ENCODE measurements at regions not wholly inside any gene's neighbourhood (a gene's known extent, or its start where the extent isn't known, plus 50 kb on each side); places are given as distances from the start of the nearest gene placed in this dataset.

DNA sequence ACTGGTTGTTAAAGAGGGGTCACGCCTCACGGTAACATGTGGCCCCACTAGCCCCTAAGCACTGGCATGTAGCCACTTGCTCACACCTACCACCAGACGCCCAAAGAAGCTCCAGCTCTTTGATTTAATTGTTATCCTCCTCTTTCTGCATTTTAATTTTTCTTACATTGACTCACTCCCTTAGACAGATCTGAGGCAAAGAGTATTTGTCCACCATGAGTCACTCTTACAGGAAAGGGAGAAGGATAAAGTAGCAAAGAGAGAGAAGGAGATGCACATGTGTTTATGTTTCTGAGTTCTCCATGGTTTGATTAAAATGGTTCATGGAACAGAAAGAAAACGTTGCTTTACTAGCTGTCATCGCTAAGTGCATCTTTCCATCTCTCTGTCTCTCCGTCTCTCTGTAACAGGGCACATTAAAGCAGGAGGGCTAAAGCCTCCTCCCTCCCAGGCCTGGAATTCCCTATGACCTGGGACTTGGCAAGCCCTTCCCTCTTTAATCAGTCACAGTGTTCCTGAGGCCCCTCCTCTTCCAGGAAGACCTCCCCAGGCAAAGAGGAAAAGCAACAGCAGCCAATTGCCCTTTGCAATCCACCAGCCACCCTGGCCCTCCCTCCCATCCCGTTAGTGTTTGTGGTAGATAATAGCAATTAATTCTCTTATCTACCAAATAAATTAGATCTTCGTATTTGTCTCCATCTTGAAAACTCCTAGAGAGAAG lies 112.8 kb upstream of the TSHZ2 start:
- in situ Hi-C loops (cut with MboI; ENCODE audit: low sequenced_read_pairs) = no loop called here
- ChIA-PET POLR2A (ENCODE audit: unreplicated experiment) (no interaction called here), CTCF (no interaction called here)
- Histone ChIP-seq H4K20me1 (ENCODE audit: insufficient read depth, low read length) (no peaks in the 10 kb centered on the region), H3K56ac (ENCODE audit: extremely low read depth, insufficient read depth, low read length) (no peak overlapping the region), H3K4ac (ENCODE audit: low read depth, low read length) (no peak overlapping the region), H3K9ac (ENCODE audit: low read depth, low read length) (no peak overlapping the region), H3K79me1 (ENCODE audit: low read depth in 1 of 2, low read length in 2 of 2) (no peaks in the 10 kb centered on the region), H3K4me1 (ENCODE audit: control insufficient read depth, insufficient read depth, low read length) (no peaks in the 10 kb centered on the region), H4K8ac (ENCODE audit: low read depth in 2 of 2, low read length in 2 of 2) (no peak overlapping the region), H4K91ac (ENCODE audit: insufficient read depth, low read depth, low read length) (no peak overlapping the region), H3K4me3 (ENCODE audit: insufficient read depth, low read depth, low read length) (no peak overlapping the region), H3K27me3 (ENCODE audit: control insufficient read depth, insufficient read depth, low read length) (no peaks in the 10 kb centered on the region), H2AK5ac (ENCODE audit: low read depth, low read length) (no peak overlapping the region), H2AK9ac (replicated peaks; ENCODE audit: low read depth, low read length, poor library complexity) (no peak overlapping the region), H3K23ac (ENCODE audit: low read depth, low read length) (no peak overlapping the region), H2AFZ (replicated peaks; ENCODE audit: low read length, poor library complexity) (no peak overlapping the region), H3K27ac (ENCODE audit: insufficient read depth, low read length) (no peak overlapping the region), H3K9me1 (ENCODE audit: insufficient read depth, low read length) (no peaks in the 10 kb centered on the region), H3K18ac (ENCODE audit: low read depth, low read length) (no peak overlapping the region), H3K9me3 (ENCODE audit: control insufficient read depth, insufficient read depth, low read length) (no peaks in the 10 kb centered on the region; the same call in 1 of the 2 replicates), H2BK120ac (ENCODE audit: low read depth, low read length) (no peak overlapping the region), H2BK15ac (ENCODE audit: low read depth, low read length) (no peak overlapping the region), H4K5ac (ENCODE audit: low read depth, low read length) (no peak overlapping the region), H2BK5ac (ENCODE audit: low read depth, low read length, poor library complexity, severe bottlenecking) (no peak overlapping the region), H3K14ac (replicated peaks; ENCODE audit: low read depth, low read length) (no peak overlapping the region), H3K4me2 (ENCODE audit: low read depth, low read length) (no peak overlapping the region), H3K36me3 (ENCODE audit: control insufficient read depth, insufficient read depth, low read length) (no peaks in the 10 kb centered on the region), H2BK20ac (ENCODE audit: low read depth, low read length) (no peak overlapping the region)
- no TSS peak for BruUV-seq (replicated peaks)
- TF ChIP-seq FOS (IDR thresholded peaks at IDR 0.05; ENCODE audit: low read depth, low read length) = no peak
- no peak for TF ChIP-seq MAFK (IDR thresholded peaks at IDR 0.05; ENCODE audit: low read depth, low read length)
- TF ChIP-seq RFX5 (IDR thresholded peaks at IDR 0.05; ENCODE audit: low read depth, low read length) = no peak
- TF ChIP-seq, protein P1, sequence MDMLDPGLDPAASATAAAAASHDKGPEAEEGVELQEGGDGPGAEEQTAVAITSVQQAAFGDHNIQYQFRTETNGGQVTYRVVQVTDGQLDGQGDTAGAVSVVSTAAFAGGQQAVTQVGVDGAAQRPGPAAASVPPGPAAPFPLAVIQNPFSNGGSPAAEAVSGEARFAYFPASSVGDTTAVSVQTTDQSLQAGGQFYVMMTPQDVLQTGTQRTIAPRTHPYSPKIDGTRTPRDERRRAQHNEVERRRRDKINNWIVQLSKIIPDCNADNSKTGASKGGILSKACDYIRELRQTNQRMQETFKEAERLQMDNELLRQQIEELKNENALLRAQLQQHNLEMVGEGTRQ (IDR thresholded peaks at IDR 0.05; ENCODE audit: low read depth, low read length) = no peak
- TF ChIP-seq CEBPB (IDR thresholded peaks at IDR 0.05; ENCODE audit: low read depth, low read length) = no peak
- TF ChIP-seq BHLHE40 (IDR thresholded peaks at IDR 0.05; ENCODE audit: low read depth, low read length) = no peak
- TF ChIP-seq POLR2A (IDR thresholded peaks at IDR 0.05; ENCODE audit: low read depth, low read length) = no peak
- TF ChIP-seq RCOR1 (IDR thresholded peaks at IDR 0.05; ENCODE audit: insufficient replicate concordance, low read length) = no peak
- no peak for TF ChIP-seq NFE2L2 (IDR thresholded peaks at IDR 0.05; ENCODE audit: low read depth, low read length)
- no peak for TF ChIP-seq CHD1 (IDR thresholded peaks at IDR 0.05; ENCODE audit: low read depth, low read length)
- no peak for TF ChIP-seq MAZ (IDR thresholded peaks at IDR 0.05; ENCODE audit: borderline replicate concordance, low read depth, low read length)
- TF ChIP-seq, protein P2, sequence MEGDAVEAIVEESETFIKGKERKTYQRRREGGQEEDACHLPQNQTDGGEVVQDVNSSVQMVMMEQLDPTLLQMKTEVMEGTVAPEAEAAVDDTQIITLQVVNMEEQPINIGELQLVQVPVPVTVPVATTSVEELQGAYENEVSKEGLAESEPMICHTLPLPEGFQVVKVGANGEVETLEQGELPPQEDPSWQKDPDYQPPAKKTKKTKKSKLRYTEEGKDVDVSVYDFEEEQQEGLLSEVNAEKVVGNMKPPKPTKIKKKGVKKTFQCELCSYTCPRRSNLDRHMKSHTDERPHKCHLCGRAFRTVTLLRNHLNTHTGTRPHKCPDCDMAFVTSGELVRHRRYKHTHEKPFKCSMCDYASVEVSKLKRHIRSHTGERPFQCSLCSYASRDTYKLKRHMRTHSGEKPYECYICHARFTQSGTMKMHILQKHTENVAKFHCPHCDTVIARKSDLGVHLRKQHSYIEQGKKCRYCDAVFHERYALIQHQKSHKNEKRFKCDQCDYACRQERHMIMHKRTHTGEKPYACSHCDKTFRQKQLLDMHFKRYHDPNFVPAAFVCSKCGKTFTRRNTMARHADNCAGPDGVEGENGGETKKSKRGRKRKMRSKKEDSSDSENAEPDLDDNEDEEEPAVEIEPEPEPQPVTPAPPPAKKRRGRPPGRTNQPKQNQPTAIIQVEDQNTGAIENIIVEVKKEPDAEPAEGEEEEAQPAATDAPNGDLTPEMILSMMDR (conservative IDR thresholded peaks at IDR 0.05; ENCODE audit: low read depth, low read length) = no peak
- TF ChIP-seq, protein P3, sequence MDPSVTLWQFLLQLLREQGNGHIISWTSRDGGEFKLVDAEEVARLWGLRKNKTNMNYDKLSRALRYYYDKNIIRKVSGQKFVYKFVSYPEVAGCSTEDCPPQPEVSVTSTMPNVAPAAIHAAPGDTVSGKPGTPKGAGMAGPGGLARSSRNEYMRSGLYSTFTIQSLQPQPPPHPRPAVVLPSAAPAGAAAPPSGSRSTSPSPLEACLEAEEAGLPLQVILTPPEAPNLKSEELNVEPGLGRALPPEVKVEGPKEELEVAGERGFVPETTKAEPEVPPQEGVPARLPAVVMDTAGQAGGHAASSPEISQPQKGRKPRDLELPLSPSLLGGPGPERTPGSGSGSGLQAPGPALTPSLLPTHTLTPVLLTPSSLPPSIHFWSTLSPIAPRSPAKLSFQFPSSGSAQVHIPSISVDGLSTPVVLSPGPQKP (IDR thresholded peaks at IDR 0.05; ENCODE audit: borderline replicate concordance, low read depth, low read length) = no peak
- TF ChIP-seq SMC3 (IDR thresholded peaks at IDR 0.05; ENCODE audit: low read depth, low read length) = no peak
- TF ChIP-seq MXI1 (IDR thresholded peaks at IDR 0.05; ENCODE audit: borderline replicate concordance, low read depth, low read length) = no peak
- TF ChIP-seq RAD21 (IDR thresholded peaks at IDR 0.05; ENCODE audit: low read length) = no peak
- intact Hi-C loops (cut with micrococcal nuclease) = no loop called here
- WGBS, 2 experiments (ENCODE audit: extremely low coverage in 2 of 2, insufficient read length in 1 of 2) = no CpG with 5 or more reads among the region's 8 CpGs
- DNase-seq (no peak), ATAC-seq (ENCODE audit: low read depth) (no peak)
- dilution Hi-C loops (cut with HindIII; ENCODE audit: low sequenced_read_pairs, unreplicated experiment) = no loop called here

All from IMR-90 (cell line).